Fibroblast of lung (primary cell): ENCODE measurements at regions not wholly inside any gene's neighbourhood (a gene's known extent, or its start where the extent isn't known, plus 50 kb on each side); places are given as distances from the start of the nearest gene placed in this dataset.

ENCODE experiments used
- DNase-seq, 2 donors: peaks; one replicate each; pipeline versions ENCODE4 v3.0.0 to v3.0.0-alpha.2; 2010; ENCODE audit warnings: low read depth in 2 of 2
- H2AFZ ChIP-seq: 2 replicates; pipeline ENCODE4 v1.5.1; 2012; ENCODE audit warnings: low read length, control low read depth, inconsistent platforms
- H3K27ac ChIP-seq: 2 replicates; pipeline ENCODE4 v1.5.1; 2011; ENCODE audit warnings: low read length, control low read depth; ENCODE audit not compliant: insufficient read depth
- H3K27me3 ChIP-seq: 2 replicates; pipeline ENCODE4 v1.5.1; 2011; ENCODE audit warnings: mild to moderate bottlenecking, low read length; ENCODE audit not compliant: control insufficient read depth, insufficient read depth
- H3K36me3 ChIP-seq: 2 replicates; pipeline ENCODE4 v1.5.1; 2011; ENCODE audit warnings: low read length; ENCODE audit not compliant: control insufficient read depth, insufficient read depth
- H3K4me1 ChIP-seq: 2 replicates; pipeline ENCODE4 v1.5.1; 2011; ENCODE audit warnings: low read length; ENCODE audit not compliant: control insufficient read depth, insufficient read depth; ENCODE audit errors: extremely low read depth
- H3K4me2 ChIP-seq: 2 replicates; pipeline ENCODE4 v1.5.1; 2011; ENCODE audit warnings: low read length, control low read depth; ENCODE audit not compliant: insufficient read depth; ENCODE audit errors: extremely low read depth
- H3K4me3 ChIP-seq, 4 experiments: fragments of 200-600 bp in 1 of 4; sonication (generic) in 1 of 4; replicated peaks in 1 of 4; 2 replicates each; pipeline ENCODE4 v1.5.1; 2011 to 2016; ENCODE audit warnings: low read length in 4 of 4, low read depth in 3 of 4, mild to moderate bottlenecking in 3 of 4, control low read depth in 2 of 4, inconsistent platforms in 1 of 4, mixed read lengths in 1 of 4; ENCODE audit not compliant: insufficient read depth in 1 of 4; ENCODE audit errors: control extremely low read depth in 1 of 4
- H3K79me2 ChIP-seq: 2 replicates; pipeline ENCODE4 v1.5.1; 2012; ENCODE audit warnings: mild to moderate bottlenecking, low read length, inconsistent platforms; ENCODE audit not compliant: control insufficient read depth, insufficient read depth
- H3K9ac ChIP-seq: 2 replicates; pipeline ENCODE4 v1.5.1; 2011; ENCODE audit warnings: mild to moderate bottlenecking, low read length, control low read depth; ENCODE audit not compliant: insufficient read depth
- H3K9me3 ChIP-seq: 2 replicates; pipeline ENCODE4 v1.5.1; 2012; ENCODE audit warnings: low read depth, low read length; ENCODE audit not compliant: control insufficient read depth, insufficient read depth
- H4K20me1 ChIP-seq: 2 replicates; pipeline ENCODE4 v1.5.1; 2011; ENCODE audit warnings: low read length; ENCODE audit not compliant: control insufficient read depth, insufficient read depth; ENCODE audit errors: extremely low read depth
- CTCF ChIP-seq, 2 donors: IDR thresholded peaks in 1 of 2; conservative IDR thresholded peaks in 1 of 2; 1 replicate in 1 of 2; 2 replicates in 1 of 2; pipeline ENCODE4 v1.5.1; 2011 to 2012; ENCODE audit warnings: low read length in 2 of 2, control low read depth in 1 of 2, inconsistent platforms in 1 of 2, low read depth in 1 of 2, mild to moderate bottlenecking in 1 of 2
- EZH2 ChIP-seq: IDR thresholded peaks from 2 replicates; pipeline ENCODE4 v1.5.1; 2012; ENCODE audit warnings: low read length, control low read depth, mild to moderate bottlenecking; ENCODE audit errors: missing control alignments

- no peaks in the 10 kb centered on the region for H4K20me1 ChIP-seq
- H2AFZ ChIP-seq = no peak overlapping the region
- H3K4me2 ChIP-seq = no peak overlapping the region
- no peaks in the 10 kb centered on the region for H3K79me2 ChIP-seq
- no peaks in the 10 kb centered on the region for H3K4me1 ChIP-seq
- no peak overlapping the region for H3K4me3 ChIP-seq
- no peak for DNase-seq
- H3K36me3 ChIP-seq = no peaks in the 10 kb centered on the region
- H3K9ac ChIP-seq = no peak overlapping the region
- H3K27ac ChIP-seq = no peak overlapping the region
- no peaks in the 10 kb centered on the region for H3K9me3 ChIP-seq
- TF ChIP-seq CTCF (conservative IDR thresholded peaks at IDR 0.05 in 1 of 2, IDR thresholded peaks at IDR 0.05 in 1 of 2; ENCODE audit: low read depth in 1 of 2, low read length in 2 of 2) (no peak), EZH2 (no peak)
- H3K27me3 ChIP-seq = no peaks in the 10 kb centered on the region
Observed at GRCh38 chr20:7579888-7580287, 360.4 kb downstream of the HAO1 start.

GRCh38 chr20:7585126-7585679 lies 355.1 kb downstream of the HAO1 start:
- no peaks in the 10 kb centered on the region for H3K4me1 ChIP-seq
- no peaks in the 10 kb centered on the region for H3K27me3 ChIP-seq
- no peak overlapping the region for H3K27ac ChIP-seq
- peak in 1 of 2 donors; percentile 4 for DNase-seq
- no peak overlapping the region for H3K4me3 ChIP-seq
- H3K9ac ChIP-seq = no peak overlapping the region
- no peaks in the 10 kb centered on the region for H3K36me3 ChIP-seq
- H3K79me2 ChIP-seq = no peaks in the 10 kb centered on the region
- no peaks in the 10 kb centered on the region for H3K9me3 ChIP-seq
- H2AFZ ChIP-seq = no peak overlapping the region
- TF ChIP-seq EZH2 (no peak), CTCF (conservative IDR thresholded peaks at IDR 0.05 in 1 of 2, IDR thresholded peaks at IDR 0.05 in 1 of 2; ENCODE audit: low read depth in 1 of 2, low read length in 2 of 2) (no peak)
- no peaks in the 10 kb centered on the region for H4K20me1 ChIP-seq
- no peak overlapping the region for H3K4me2 ChIP-seq

GRCh38 chr20:7586481-7586880 lies 353.8 kb downstream of the HAO1 start:
- H3K4me2 ChIP-seq = no peak overlapping the region
- no peak for TF ChIP-seq EZH2
- H4K20me1 ChIP-seq = no peaks in the 10 kb centered on the region
- H3K79me2 ChIP-seq = no peaks in the 10 kb centered on the region
- H3K9ac ChIP-seq = no peak overlapping the region
- no peaks in the 10 kb centered on the region for H3K9me3 ChIP-seq
- H3K4me3 ChIP-seq = no peak overlapping the region
- no peaks in the 10 kb centered on the region for H3K4me1 ChIP-seq
- no peaks in the 10 kb centered on the region for H3K36me3 ChIP-seq
- H2AFZ ChIP-seq = no peak overlapping the region
- no peak overlapping the region for H3K27ac ChIP-seq
- DNase-seq = no peak
- H3K27me3 ChIP-seq = no peaks in the 10 kb centered on the region
